Stimulated activated CD4-positive, alpha-beta T cell treated with anti-CD3 and anti-CD28 coated beads, Interleukin-1b, Interleukin-23, amount 100 ng/mL, for 4 hours (primary cell): ENCODE measurements at regions not wholly inside any gene's neighbourhood (a gene's known extent, or its start where the extent isn't known, plus 50 kb on each side); places are given as distances from the start of the nearest gene placed in this dataset.

ENCODE experiments used
- DNase-seq, 2 donors: peaks; one replicate each; pipeline ENCODE4 v3.0.0-alpha.2; 2020; ENCODE audit warnings: low read depth in 2 of 2

DNA sequence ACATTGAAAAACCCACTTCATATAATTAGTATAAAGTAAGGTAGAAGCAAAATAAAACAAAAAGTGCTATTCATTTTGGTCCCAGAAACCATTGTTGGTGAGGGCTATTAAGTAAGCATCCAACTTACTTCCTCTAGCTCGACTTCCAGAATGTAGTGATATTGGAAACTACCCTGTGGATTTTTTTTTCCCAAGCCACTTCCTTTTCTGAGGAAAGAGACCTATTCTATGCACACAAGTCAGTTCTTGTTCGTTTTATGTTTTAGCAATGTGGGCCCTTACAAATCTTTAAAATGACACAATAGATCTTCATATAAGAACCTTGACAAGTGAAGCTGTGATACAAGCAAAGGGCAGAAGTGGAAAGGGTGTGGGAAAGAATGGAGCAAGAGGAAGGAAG lies 402.0 kb upstream of the TBL1XR1 start:
- no peak for DNase-seq

DNA sequence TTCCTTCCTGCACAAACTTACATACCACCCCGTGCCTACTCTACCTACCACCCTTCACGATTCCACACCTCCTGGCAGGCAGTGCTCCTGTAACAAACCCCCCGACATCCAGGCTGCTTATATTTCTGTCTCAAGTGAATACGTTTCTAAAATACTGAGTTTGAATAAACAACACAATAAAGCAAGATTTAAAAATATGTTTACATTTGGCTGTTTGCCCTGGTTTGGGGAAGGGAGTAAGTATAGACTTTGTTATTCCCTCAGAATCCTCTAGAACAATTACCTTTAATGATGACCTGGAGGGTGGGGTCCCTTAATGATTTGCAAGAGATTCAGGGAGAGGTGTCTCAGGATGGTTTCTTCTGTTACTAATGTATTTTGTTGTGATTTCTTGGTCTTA lies 402.6 kb upstream of the TBL1XR1 start:
- no peak for DNase-seq

- no peak for DNase-seq
These were observed 403.1 kb upstream of the TBL1XR1 start for GRCh38 chr3:177600411-177600810.

- no peak for DNase-seq
These were observed 403.9 kb upstream of the TBL1XR1 start for GRCh38 chr3:177601152-177601551.

DNA sequence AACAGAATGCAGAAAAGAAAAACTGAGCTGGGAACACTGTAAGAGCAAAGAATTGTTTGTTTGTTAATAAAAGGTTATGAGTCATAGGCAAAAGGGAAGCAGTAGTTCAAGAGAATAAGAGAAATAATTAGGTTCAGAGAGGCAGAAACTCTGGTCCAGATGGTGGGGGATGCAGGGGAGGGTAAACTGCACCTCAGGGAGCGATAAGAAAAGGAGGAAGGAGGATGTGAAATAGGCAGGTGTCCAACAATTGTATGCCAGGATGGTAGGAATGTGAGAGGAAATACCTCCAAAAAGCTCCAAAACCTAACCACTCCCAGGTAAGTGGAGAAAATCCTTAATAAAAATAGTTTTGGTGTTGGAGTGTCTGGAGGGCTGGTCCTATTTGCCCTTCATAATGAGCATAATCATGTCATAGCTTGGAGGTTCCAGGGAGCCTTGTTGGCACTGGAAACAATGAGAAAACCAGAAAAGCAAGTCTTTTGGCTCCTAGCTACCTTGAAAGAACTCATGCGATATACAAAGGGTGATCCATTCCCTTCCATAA lies 405.4 kb upstream of the TBL1XR1 start:
- DNase-seq, result no peak

DNA sequence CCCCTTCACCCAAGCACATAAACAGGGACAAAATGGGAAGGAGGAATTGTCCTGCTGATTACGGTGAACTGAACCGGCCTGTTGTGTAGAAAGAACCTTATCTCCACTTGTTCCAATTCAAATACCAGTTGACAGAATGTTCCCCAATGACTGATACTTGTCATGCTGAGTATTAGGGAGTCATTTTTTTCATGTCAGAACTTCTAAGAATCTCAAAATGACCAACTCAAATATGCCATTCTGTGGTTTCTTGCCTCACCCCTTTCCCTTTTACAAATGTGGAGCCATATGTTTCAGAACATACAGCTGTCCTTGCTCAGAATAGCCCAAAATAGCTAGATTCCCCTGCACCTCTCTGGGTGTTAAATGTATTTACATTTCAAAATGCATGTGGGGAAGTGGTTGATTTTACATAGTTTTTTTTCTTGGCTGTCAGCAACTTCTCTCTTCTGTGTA lies 405.9 kb upstream of the TBL1XR1 start:
- no peak for DNase-seq

DNA sequence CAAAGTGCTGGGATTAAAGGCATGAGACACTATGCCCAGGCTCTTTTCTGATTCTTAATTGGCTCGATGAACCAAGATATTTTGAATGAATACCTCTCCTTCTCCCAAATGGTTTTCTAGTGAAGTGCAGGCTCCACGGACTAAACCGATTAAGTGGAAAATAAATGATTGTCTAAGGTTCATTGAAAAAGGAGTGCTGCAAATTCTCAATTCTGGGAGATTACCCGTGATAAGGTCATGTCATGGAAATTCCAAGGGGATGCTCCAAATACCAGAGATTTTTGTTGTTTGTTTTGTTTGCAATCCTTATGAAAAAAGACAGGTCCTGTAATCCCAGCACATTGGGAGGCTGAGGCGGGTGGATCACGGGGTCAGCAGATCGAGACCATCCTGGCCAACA lies 406.9 kb upstream of the TBL1XR1 start:
- DNase-seq, result no peak

GRCh38 chr3:177606891-177607290 lies 409.6 kb upstream of the TBL1XR1 start:
- DNase-seq, result no peak

DNA sequence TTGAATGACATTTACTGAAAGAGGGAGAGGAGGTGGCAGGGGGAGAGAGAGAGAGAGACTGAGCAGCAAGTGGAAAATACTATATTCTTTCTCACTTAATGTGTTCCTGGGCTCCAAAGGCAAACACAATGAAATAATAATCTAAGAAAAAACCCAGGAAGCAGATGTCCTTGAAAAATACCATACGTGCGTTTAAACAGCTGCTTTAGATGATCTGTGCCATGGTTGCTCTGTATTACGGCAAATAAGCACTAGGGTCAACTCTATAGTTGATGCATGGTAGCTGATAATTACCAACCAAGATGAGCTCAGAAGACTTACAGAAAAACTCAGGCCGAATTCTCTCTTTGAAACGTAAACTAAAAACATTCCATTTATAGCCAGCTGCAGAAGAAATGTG lies 410.3 kb upstream of the TBL1XR1 start:
- no peak for DNase-seq

DNA sequence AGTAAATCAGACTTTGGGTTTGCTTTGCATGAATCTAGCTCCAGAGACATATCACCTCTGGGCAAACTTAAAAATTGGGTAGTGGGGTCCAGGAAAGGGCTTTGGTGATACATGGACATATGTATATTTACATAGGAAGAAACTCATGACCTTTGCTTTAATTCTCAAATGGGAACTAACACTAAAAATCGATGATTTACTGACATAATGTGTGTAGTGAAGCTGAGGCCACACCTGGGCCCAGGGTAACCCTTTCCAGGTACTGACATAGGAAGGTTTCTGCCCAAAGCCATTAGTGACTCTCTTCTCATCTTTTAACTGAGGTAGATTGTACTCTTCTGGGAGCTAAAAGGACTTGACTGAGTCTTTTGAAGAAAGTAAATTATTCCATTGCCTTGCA lies 411.2 kb upstream of the TBL1XR1 start:
- no peak for DNase-seq

DNA sequence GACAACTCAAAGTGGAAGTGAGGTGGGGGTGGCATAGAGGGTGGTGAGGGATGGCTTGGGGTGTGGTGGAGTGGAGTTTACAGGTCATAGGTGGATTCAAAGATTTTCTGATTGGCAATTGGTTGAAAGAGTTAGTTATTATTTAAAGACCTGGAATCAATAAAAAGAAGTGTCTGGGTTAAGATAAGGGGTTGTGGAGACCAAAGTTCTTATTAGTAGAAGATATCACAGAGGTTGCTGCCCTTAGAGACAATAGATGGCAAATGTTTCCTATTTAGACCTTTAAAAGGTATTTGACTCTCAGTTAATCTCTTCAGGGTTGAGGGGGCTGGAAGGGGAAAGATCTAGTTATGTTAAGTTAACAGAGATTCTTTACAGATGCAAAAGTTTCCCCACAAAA lies 412.3 kb upstream of the TBL1XR1 start:
- DNase-seq, result no peak

GRCh38 chr3:177610262-177610661 lies 413.0 kb upstream of the TBL1XR1 start:
- no peak for DNase-seq

- DNase-seq, result no peak
These were observed 413.7 kb upstream of the TBL1XR1 start for GRCh38 chr3:177610686-177611633.

DNA sequence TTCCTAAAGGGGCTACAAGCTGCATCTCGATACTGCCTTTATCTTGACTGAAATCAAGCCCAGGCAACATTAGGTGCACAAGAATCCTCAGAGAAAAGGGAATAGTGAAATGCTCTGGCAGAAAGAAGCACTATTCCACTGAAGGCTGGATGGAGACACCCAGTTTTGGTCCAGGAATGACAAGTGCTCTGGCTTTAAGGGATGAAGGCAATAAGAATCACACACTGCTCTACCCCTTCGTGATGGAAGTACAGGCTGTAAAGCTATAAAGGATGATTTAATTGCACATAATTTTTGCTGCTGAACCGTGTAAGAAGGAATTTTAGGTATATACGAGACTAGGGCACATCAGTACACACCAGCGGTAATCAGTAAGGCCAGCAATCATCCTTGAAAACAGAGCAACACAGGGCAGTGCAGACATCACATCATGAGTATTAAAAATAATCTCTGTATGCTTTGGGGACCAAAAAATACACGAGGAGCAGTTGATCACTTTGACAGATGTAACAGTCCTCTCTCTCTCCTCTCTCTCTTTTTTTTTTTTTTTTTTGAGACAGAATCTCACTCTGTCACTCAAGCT lies 414.6 kb upstream of the TBL1XR1 start:
- no peak for DNase-seq

- DNase-seq, result no peak
These were observed 416.6 kb upstream of the TBL1XR1 start for GRCh38 chr3:177613901-177614300.

GRCh38 chr3:177615015-177615414 lies 417.7 kb upstream of the TBL1XR1 start:
- DNase-seq, result no peak

GRCh38 chr3:177618873-177619733 lies 421.8 kb upstream of the TBL1XR1 start:
- DNase-seq, result no peak

DNA sequence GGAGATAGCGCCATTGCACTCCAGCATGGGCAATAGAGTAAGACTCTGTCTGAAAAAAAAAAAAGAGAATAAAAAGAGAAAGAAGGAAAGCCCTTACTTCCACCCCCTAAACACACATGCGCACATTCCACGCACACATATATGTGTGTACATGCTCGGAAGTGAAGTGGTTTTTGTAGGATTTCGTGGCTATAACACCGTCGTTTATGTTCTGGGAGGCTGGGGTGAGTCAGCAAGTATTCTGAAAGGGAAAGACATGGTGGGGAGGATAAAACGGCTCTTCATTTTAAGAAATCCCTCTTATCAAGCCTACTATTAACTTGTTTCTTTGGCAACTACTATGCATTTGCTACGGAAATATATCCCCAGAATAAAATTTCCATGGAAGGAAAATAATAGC lies 422.8 kb upstream of the TBL1XR1 start:
- no peak for DNase-seq

- DNase-seq, result no peak
These were observed 425.2 kb upstream of the TBL1XR1 start for GRCh38 chr3:177622520-177622919.

GRCh38 chr3:177622982-177623617 lies 425.8 kb upstream of the TBL1XR1 start:
- no peak for DNase-seq
